Osteoblast (primary cell): ENCODE measurements at regions not wholly inside any gene's neighbourhood (a gene's known extent, or its start where the extent isn't known, plus 50 kb on each side); places are given as distances from the start of the nearest gene placed in this dataset.

ENCODE experiments used
- DNase-seq: peaks from one replicate; pipeline ENCODE4 v3.0.0; 2011; ENCODE audit warnings: low spot score, mixed read lengths; ENCODE audit not compliant: insufficient read length; ENCODE audit errors: missing footprints
- H2AFZ ChIP-seq: 2 replicates; pipeline ENCODE4 v1.6.0; 2011; ENCODE audit warnings: mild to moderate bottlenecking, low read length
- H3K27ac ChIP-seq: 2 replicates; pipeline ENCODE4 v1.5.1; 2011; ENCODE audit warnings: mild to moderate bottlenecking, low read depth, low read length, moderate library complexity
- H3K27me3 ChIP-seq: 2 replicates; pipeline ENCODE4 v1.6.0; 2012; ENCODE audit warnings: mild to moderate bottlenecking, control low read depth, inconsistent platforms, low read length, moderate library complexity; ENCODE audit not compliant: insufficient read depth
- H3K36me3 ChIP-seq: 2 replicates; pipeline ENCODE4 v1.5.1; 2011; ENCODE audit warnings: mild to moderate bottlenecking, low read length, control low read depth, moderate library complexity; ENCODE audit not compliant: insufficient read depth
- H3K4me1 ChIP-seq: 2 replicates; pipeline ENCODE4 v1.5.1; 2011; ENCODE audit warnings: mild to moderate bottlenecking, low read length, control low read depth, moderate library complexity; ENCODE audit not compliant: insufficient read depth
- H3K4me2 ChIP-seq: 2 replicates; pipeline ENCODE4 v1.6.0; 2011; ENCODE audit warnings: mild to moderate bottlenecking, low read length; ENCODE audit not compliant: insufficient read depth
- H3K4me3 ChIP-seq: fragments of 200-600 bp; sonication (generic); 3 replicates; pipeline ENCODE4 v1.5.1; 2012; ENCODE audit warnings: mild to moderate bottlenecking, low read length, inconsistent platforms; ENCODE audit not compliant: insufficient read depth
- H3K79me2 ChIP-seq: 2 replicates; pipeline ENCODE4 v1.6.0; 2012; ENCODE audit warnings: mild to moderate bottlenecking, low read length, control low read depth, inconsistent platforms; ENCODE audit not compliant: insufficient read depth
- H3K9me3 ChIP-seq: 2 replicates; pipeline ENCODE4 v1.5.1; 2011; ENCODE audit warnings: low read depth, low read length, control low read depth
- H4K20me1 ChIP-seq: 2 replicates; pipeline ENCODE4 v1.6.0; 2012; ENCODE audit warnings: mild to moderate bottlenecking, low read length, control low read depth; ENCODE audit not compliant: insufficient read depth
- TF ChIP-seq, protein P1 (sequence below): IDR thresholded peaks from 2 replicates; pipeline ENCODE4 v1.5.1; 2011; ENCODE audit warnings: mild to moderate bottlenecking, low read depth, low read length, moderate library complexity; ENCODE audit errors: extremely low read depth

DNA sequence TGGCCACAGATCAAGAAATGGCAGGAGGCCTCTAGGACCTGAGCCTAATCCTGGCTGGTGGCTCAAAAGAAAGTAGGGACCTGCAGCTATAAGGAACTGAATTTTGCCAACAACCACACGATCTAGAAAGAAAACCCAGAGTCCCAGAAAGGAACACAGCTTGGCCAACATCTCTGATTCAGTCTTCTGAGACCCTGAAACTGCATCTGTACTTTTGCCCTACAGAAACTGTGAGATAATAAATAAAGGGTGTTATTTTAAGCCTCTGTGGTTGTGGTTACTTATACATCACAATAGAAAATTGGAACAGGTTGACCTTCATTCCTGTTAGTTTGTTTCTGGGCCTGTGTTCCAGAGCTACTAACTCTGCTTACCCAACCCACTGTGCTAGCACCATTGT lies 356.8 kb upstream of the ST6GAL2 start:
- no peaks in the 10 kb centered on the region for H3K4me1 ChIP-seq
- no peak overlapping the region for H3K27ac ChIP-seq
- no peak overlapping the region for H2AFZ ChIP-seq
- no peaks in the 10 kb centered on the region for H3K36me3 ChIP-seq
- no peaks in the 10 kb centered on the region for H3K79me2 ChIP-seq
- H3K4me3 ChIP-seq, result no peak overlapping the region
- H3K27me3 ChIP-seq, result no peaks in the 10 kb centered on the region
- TF ChIP-seq, protein P1, sequence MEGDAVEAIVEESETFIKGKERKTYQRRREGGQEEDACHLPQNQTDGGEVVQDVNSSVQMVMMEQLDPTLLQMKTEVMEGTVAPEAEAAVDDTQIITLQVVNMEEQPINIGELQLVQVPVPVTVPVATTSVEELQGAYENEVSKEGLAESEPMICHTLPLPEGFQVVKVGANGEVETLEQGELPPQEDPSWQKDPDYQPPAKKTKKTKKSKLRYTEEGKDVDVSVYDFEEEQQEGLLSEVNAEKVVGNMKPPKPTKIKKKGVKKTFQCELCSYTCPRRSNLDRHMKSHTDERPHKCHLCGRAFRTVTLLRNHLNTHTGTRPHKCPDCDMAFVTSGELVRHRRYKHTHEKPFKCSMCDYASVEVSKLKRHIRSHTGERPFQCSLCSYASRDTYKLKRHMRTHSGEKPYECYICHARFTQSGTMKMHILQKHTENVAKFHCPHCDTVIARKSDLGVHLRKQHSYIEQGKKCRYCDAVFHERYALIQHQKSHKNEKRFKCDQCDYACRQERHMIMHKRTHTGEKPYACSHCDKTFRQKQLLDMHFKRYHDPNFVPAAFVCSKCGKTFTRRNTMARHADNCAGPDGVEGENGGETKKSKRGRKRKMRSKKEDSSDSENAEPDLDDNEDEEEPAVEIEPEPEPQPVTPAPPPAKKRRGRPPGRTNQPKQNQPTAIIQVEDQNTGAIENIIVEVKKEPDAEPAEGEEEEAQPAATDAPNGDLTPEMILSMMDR, result no peak
- no peaks in the 10 kb centered on the region for H3K9me3 ChIP-seq
- no peak for DNase-seq
- H4K20me1 ChIP-seq, result no peaks in the 10 kb centered on the region
- no peak overlapping the region for H3K4me2 ChIP-seq

DNA sequence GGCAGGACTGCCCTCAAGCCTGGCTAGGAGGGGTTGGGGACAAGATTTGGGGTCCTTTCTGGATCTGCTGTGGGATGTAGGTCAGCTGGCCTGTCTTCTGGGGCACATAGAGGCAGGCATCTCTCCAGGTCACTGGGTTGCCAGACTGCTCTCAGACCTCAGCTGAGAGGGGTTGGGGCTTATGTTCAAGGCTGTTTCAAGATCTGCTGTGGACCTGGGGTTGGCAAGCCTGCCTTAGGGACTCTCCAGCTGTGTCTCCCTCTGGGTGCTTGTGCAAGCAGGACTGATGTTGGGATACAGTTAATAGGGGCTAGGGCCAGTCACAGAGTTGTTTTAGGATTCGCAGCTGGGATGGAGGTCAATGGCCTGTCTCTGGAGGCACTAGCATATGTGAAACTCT lies 363.0 kb upstream of the ST6GAL2 start:
- Histone ChIP-seq H2AFZ (no peak overlapping the region), H3K4me1 (no peaks in the 10 kb centered on the region), H3K79me2 (no peaks in the 10 kb centered on the region), H3K4me2 (no peak overlapping the region), H3K27ac (no peak overlapping the region), H3K4me3 (no peak overlapping the region), H3K36me3 (no peaks in the 10 kb centered on the region), H3K27me3 (no peaks in the 10 kb centered on the region), H3K9me3 (no peaks in the 10 kb centered on the region), H4K20me1 (no peaks in the 10 kb centered on the region)
- DNase-seq, result no peak
- TF ChIP-seq, protein P1, result no peak

DNA sequence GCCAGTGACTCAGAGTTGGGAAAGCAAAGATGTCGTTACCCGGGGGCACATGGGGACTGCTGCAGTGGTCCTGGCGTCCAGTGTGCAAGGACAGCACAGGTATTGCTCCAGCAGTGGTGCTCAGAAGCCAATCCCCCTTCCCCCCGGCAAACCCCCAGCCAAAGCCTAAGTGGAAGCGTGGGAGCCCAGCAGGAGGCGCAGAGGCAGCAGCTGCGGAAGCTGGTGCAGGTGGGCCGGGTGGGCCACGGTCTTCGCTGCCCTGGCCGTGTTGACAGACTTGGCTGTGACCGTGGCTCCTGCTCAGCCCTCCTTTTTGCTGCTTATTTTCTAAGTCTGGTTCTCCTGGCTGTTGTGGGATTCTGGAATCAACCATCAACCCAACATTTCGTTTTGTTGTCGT lies 369.8 kb upstream of the ST6GAL2 start:
- Histone ChIP-seq H3K27me3 (no peaks in the 10 kb centered on the region), H2AFZ (no peak overlapping the region), H3K4me3 (no peak overlapping the region), H3K4me1 (no peaks in the 10 kb centered on the region), H3K4me2 (no peak overlapping the region), H3K9me3 (no peaks in the 10 kb centered on the region), H4K20me1 (no peaks in the 10 kb centered on the region), H3K36me3 (no peaks in the 10 kb centered on the region), H3K27ac (no peak overlapping the region), H3K79me2 (no peaks in the 10 kb centered on the region)
- no peak for DNase-seq
- TF ChIP-seq, protein P1, result no peak

DNA sequence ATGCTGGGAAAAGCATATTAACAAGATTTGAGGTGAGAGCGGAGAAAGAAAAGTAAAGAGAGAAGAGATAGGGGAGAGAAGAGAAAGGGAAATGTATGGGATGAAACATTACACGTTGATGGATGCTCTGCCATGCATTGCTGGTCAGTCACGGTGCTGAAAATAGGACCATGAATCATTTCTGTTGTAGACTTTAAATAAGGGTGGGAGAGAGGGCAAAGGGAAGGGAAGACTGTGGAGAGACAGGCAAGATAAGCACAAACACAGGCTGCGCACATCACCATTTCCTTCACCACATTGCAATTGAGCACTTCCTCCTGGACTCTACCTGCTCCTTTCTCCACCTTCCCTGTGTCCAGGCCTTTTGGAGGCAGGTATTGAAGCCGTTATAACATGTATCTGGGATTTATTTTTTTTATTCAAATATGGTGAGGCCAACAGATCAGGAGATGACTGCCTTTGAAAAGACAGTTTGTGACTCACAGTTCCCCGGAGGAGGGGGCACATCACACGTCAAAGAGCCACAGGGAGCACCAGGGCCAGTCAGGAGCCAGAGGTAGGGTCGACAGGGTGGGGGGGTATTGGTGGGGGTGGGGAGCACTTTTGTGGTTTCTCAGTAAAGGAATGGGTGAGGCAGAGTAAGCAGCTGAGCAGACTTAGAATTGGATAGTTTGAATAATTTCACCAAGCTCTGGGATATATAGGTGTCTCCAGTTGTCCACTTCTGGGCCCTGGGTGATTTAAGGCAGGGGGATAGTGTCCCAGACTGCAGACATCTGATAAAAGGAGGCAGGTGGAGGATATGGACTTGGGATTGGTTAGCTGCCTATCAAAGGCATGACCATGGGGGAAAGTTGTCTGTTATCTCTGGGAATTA lies 372.8 kb upstream of the ST6GAL2 start:
- Histone ChIP-seq H3K4me3 (no peak overlapping the region), H3K27ac (no peak overlapping the region), H3K9me3 (no peaks in the 10 kb centered on the region), H3K79me2 (no peaks in the 10 kb centered on the region), H3K4me1 (no peaks in the 10 kb centered on the region), H3K36me3 (no peaks in the 10 kb centered on the region), H4K20me1 (no peaks in the 10 kb centered on the region), H2AFZ (no peak overlapping the region), H3K27me3 (no peaks in the 10 kb centered on the region), H3K4me2 (no peak overlapping the region)
- TF ChIP-seq, protein P1, result no peak
- no peak for DNase-seq
